ENCODE measurements at regions not wholly inside any gene's neighbourhood (a gene's known extent, or its start where the extent isn't known, plus 50 kb on each side); places are given as distances from the start of the nearest gene placed in this dataset.
"Not testable (repeated sequence)": the region's sequence is repeated elsewhere in the genome, so short reads cannot be mapped to it uniquely, and the experiment has no call there.

DNA sequence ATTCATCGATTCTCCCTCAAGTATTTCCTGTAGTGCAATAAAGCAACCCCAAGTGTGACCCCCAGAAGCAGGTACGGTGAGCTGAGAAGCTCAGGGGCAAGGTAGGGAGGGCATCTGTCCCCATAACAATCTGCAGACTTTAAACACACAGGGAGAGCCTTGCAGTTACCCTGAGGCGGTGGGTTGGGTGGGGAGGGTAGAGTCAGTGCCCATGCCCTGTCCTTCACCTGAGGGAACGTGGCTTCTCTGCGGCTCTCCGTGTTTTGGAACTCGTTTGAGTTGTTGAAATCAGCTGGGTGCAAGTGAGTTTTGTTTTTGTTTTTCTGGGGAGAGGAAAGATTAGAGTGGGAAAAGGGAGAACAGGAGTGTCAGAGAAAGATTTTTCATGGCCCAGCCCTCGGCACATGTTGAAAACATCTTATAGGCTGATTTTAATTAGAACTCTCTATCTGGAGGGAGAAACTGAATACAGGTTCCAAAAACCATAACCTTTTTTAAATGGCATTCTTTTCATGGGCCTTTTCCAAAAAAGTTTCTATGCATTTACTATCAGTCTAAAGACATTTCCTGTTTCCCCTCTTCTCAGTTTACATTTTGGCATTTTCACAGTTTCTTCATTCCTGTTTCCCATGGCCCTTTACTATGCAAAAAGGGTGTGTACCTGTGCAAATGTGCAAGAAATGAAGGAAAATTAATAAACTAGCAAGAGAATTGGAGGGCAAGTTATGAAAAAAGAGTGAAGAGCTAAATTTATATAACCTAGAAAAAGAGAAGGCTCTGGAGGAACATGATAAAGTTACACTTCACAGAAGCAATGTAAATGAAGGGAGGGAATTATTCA is 266.5 kb upstream of the VLDLR start:
- DNase-seq (ENCODE audit: low spot score): no peak

DNA sequence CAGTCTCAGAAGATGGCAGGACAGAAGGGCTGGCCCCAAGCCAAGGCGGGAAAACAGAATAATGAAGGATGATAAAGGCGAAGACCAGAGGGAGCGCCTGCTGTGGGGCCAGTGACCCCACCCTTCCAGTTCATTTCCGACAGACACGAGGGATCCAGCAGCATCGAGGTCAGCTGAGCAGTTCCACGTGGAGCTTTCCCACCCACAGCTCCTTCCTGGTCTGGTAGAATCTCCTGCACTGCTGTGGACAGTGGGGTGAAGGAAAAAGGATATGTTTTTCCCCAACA is 265.9 kb upstream of the VLDLR start:
- DNase-seq (ENCODE audit: low spot score): no peak

DNA sequence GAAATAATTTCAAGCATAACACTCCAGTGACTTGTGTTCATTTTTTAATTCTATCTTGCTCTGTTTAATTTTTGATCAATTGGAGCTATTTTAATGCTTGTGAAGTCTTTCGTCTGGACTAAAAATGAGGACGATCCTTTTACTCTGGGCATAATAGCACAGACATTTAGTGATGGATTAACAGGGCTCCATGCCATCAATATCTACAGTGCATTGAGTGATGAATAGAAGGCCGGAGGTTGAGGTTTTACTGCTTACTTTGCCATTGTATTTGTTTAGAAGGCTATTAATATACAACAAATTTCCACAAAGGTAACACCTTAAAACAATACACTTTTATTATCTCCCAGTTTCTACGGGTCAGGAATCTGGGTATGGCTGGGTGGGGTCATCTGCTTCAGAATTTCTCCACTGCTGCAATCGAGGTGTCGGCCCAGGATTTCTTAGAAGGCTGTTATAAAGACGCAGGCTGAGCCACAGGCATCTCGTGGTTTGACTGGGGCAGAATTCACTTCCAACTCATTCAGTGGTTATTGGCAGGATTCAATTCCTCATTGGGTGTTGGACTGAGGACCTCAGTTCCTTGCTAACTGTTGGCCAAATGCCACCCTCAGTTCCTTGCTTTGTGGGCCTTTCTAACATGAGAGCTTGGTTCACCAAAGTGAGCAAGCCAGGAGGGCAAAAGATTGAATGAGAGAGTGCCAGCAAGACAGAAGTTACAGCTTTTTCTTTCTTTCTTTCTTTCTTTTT is 265.4 kb upstream of the VLDLR start:
- DNase-seq (ENCODE audit: low spot score): no peak

DNA sequence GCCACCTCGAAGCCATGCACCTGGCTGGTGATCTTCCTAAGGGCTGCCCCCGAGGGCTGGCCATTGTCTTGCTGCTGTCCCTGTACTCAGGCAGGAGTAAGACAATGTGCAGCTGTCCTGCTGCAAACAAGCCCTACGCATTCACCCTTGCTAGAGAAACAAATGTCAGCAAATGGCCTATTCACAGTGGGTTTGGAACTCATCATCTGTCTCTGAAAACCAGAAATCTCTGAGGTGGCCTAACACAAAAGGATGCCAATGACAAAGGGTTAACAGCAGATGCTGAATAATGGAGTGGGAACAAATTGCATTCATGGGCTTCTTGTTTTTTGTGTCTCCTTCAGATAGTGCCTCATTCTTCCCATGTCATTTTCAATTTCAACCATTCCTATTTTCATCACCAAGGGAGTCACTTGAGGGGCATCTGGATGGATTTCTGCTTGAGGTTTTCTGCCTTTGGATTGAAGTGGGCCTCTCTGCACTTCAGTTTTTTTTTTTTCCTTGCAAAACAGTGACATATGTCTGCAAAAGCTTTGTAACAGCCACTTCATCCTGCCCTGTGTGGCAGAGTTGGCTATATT is 261.6 kb upstream of the VLDLR start:
- no peak for DNase-seq (ENCODE audit: low spot score)

DNA sequence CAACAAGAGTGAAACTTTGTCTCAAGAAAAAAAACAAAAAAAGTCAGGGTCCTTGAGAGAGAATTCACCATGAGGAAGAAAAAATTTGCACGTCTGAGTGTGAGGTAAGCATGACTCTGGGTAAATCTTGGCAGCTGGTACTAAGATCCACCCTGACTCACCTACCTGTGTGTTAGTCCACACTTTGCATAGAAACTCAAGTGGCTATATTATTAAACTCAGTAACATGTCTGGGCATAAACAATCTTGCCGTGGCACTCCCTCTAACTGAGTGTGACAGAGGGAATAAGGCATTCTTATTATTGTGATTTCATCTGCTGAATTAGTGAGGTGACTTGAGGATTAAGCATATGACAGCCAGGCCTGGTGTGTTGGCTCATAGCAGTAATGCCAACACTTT is 259.4 kb upstream of the VLDLR start:
- no peak for DNase-seq (ENCODE audit: low spot score)

DNA sequence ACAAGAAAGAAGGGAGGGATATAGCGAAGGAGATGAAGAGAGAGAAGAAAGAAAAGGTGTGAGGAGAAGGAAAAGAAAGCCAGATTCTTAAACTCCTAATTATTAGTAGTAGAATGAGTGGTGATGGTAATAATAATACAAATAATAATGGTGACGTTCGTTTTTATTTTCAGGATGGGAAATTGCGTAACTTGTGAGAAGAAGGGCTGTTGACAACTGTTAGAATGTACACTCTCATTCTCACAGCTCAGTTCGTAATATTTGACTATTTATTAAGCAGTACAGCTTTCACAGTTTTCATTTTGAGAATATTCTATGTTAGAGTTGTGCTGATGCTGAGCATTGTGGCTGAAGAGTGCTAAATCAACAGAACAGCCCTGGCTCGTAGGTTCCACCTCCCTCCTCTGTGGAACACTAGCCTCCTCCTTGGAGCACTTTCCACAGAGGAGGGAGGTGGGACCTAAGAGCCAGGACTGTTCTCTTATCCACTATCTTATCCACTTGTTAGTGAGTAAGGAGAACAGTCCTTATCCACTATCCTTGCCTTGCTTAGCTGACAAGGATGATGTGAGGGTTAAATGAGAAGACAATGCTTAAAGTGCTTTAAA is 258.3 kb upstream of the VLDLR start:
- no peak for DNase-seq (ENCODE audit: low spot score)

DNA sequence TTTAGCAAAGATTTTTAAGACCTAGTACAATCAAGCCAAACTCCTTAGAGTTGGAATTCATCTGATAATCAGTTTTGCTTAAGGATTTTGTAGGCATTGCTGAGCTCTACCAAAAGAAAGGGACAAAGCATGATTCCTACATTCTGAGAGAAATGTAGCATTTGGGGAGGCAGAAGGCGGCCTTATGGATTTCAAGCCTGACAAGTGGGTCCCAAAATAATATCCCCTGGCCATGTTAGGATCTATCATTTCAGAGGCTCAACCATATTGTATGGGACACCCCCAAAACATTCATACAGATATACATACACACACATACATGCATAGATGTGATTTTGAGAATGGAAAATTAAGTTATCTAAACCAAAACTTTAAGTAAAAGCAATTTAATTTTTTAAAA is 257.8 kb upstream of the VLDLR start:
- no peak for DNase-seq (ENCODE audit: low spot score)

DNA sequence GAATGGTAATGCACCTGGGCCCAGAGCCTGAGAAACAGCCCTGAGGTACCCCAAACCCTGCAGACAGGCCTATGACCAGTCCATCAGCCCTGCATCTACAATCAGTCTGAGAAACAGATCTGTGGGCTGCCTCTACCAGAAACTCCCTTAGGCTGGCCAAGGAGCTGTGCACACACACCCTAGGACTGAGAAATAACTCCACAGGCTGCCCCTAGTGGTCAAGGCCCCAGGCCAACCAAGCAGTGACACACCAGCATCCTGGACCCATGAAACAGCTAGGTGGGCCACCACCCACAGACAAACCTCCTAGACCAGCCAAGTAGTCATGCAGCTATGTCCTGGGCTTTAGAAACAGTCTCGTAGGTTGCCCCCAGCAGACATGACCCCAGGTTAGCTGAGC is 253.6 kb upstream of the VLDLR start:
- no peak for DNase-seq (ENCODE audit: low spot score)

DNA sequence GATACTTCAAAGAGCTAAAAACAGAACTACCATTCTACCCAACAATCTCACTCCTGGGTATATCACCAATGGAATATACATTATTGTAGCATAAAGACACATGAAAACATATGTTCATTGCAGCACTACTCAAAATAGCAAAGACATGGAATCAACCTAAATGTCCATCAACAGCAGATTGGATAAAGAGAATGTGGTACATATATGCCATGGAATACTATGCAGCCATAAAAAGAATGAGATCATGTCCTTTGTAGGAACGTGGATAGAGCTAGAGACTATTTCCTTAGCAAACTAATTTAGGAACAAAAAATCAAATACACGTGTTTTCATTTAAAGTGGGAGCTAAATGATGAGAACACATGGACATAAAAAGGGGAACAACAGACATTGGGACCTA is 247.9 kb upstream of the VLDLR start:
- no peak for DNase-seq (ENCODE audit: low spot score)

DNA sequence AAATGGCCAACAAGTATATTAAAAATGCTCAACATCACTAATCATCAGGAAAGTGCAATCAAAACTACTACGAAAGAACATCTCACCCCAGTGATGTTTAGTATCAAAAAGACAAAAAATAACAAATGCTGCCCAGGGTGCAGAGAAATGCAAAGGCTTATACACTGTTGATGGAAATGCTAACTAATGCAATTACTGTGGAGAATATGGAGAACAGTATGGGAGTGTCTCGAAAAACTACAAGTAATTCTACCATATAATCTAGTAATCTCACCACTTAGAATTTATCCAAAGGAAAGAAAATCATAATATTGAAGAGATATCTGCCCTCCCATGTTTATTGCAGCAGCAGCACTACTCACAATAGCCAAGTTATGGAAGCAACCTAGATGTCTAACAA is 246.5 kb upstream of the VLDLR start:
- no peak for DNase-seq (ENCODE audit: low spot score)

DNA sequence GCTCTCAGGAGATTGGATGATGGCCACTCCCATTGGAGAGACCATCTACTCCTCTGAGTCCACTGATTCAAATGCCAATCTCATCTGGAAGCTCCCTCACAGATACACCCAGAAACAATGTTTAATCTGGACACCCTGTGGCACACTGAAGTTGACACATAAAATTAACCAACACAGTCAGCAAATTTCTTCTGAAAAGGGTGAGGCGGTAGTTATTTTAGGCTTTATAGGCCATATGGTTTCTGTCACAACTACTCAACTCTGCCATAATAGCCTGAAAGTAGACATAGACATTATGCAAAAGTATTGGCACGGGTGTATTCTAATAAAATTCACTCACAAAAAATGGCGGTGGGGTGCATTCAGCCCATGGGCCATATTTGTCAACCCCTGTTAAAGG is 244.5 kb upstream of the VLDLR start:
- DNase-seq (ENCODE audit: low spot score): no peak

DNA sequence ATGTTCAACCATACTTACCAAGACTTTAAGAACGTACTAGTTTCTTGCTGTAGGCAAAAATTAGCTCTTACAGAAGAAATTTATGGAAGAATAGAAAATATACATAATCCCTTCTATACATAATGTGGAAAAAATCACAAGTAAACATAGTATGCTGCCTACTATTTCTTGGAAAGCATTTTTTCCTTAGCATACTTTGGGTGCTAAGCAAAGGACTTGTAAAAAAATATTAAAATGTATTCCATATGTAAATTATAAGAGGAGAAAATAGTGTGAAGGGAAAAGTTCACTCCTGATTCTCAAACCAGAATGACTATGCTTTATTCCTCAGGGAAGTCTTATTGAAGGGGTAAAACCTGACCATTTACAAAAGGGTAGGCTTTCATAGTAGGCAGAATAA is 243.8 kb upstream of the VLDLR start:
- no peak for DNase-seq (ENCODE audit: low spot score)

DNA sequence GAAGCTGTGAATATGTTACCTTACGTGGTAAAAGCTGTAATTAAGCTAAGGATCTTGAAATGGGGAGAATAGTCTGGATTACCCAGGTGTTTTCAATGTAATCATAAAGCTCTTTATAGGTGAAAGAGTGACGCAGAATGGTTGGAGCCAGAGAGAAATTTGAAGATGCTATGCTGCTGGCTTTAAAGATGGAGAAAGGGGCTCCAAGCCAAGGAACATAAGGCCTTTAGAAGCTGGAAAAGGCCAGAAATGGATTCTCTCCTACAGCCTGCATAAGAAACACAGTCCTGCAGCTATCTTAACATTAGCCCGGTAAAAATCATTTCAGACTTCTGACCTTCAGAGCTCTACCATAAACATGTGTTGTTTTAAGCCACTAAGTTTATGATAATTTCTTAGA is 243.3 kb upstream of the VLDLR start:
- DNase-seq (ENCODE audit: low spot score): no peak

DNA sequence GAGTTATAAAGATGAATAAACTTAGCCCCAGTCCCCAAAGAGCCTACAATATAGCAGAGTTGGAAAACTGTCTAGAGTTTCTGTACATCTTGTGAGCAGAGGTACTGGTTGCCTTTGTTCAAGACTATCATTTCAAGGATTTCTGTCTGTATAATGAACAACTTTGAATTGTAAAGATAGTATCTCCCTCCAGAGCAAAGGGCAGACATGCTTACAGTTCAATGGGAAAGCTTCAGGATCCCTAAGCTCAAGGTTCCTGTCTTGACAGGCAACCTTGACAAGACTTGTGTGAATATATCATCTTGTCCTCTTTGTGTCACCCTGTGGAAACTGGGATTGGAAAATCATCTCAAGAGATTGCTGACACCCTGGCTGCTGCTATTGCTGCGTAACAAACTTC is 242.8 kb upstream of the VLDLR start:
- DNase-seq (ENCODE audit: low spot score): no peak

DNA sequence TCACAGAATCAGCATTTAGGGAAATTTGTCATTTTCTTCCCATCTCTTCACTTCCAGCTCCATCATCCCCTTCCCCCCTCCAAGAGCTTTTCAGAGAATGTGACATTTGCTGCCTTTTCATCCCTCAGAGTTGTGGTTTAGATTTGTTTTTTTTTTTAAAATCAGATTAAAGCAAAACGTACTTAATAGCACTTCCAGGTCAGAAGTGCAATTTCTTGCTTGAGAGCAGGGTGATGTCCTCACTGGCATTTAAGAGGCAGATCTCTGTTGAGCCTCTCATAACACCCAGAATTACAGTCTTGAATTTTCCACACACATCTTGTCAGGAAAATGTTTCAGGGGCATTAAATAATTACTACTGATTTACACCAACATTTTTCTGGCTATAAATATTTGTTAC is 236.8 kb upstream of the VLDLR start:
- DNase-seq (ENCODE audit: low spot score): no peak

DNA sequence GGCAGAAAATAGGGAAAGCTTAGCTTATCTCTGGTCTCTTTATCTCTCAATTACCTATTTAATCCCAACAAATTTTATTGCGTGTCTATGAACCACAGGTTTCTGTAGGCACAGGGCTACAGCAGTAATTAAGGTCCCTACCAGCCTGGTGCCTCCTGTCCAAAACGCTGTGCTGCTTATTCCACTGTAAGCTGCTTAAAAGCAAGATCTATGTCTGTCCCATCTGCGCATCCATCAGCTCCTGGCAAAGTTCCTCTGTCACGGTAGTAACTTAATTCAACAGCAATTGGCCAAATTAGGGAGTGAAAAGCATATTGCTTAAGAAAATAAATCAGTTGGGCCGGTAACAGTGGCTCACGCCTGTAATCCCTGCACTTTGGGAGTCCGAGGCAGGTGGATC is 235.8 kb upstream of the VLDLR start:
- DNase-seq (ENCODE audit: low spot score): no peak

DNA sequence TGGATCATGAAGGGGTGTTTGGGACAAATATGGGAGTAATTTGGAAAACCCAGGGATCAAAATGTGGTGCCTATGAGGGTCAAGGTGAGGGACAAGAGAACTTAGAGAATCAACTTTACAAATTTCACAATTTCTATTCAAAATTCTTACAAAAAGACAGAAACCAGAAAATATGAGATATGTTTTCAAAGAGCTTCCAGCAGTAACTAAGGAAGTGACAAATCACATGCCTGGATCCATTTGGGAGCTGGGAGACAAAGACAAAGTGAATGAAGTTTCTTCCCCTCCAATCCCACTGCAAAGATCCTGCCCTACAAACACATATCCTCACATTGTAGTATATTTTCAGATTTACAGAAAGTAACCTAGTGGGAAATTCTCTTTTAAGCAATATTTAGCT is 235.0 kb upstream of the VLDLR start:
- no peak for DNase-seq (ENCODE audit: low spot score)

DNA sequence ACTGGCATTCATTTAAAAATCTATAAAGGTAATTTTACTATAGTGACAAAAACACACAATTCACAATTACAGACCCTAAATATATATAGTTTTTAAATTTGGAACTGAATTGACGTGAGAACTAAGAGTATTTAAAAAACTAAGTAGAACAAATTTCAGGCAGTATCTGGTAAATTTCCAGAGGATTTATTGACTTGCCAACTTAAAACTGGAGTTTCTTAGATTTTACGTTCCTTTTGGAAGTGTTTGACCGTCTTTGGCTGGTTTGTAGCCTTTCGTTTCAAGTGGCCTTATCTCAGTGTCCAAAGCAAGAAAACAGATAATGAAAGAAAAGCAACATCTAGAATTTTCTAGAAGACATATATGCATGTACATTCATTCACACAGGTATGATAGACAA is 234.4 kb upstream of the VLDLR start:
- no peak for DNase-seq (ENCODE audit: low spot score)

DNA sequence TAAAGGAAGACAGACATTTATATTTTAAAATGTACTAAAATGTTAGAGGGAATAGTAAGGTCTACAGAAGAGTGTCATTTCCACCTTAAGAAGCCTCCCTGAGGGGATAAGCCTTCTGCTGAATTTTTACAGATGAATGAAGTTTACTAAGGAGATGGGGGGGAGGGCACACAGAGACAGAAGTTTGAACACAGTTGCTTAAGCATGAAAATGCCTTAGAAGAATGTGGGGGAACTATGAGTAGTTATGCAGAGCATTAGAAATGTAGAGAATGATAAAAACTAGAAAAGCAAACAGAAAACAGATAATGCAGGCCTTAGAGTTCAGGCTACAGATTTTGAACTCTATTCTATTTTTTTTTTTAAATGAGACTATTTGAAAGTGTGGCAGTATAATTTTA is 232.2 kb upstream of the VLDLR start:
- DNase-seq (ENCODE audit: low spot score): no peak

DNA sequence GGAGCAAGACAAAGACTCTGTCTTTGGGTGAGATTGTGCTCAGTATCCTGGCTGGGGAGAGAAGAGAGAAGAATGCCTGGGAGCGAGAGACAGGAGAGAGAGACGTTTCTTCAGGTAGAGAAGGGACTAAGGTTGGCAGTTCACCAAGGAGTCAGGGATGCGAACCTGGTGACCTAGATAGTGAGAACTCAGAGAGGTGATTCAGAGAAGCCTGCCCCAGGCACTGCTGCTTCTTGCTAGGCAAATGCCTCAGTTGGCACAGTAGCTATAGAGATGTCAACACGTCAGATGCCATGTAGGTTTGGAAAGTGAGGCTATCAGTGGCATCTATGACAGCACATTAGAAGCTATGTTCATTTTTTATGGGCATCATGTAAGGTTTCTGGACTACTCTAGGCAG is 231.6 kb upstream of the VLDLR start:
- DNase-seq (ENCODE audit: low spot score): no peak

DNA sequence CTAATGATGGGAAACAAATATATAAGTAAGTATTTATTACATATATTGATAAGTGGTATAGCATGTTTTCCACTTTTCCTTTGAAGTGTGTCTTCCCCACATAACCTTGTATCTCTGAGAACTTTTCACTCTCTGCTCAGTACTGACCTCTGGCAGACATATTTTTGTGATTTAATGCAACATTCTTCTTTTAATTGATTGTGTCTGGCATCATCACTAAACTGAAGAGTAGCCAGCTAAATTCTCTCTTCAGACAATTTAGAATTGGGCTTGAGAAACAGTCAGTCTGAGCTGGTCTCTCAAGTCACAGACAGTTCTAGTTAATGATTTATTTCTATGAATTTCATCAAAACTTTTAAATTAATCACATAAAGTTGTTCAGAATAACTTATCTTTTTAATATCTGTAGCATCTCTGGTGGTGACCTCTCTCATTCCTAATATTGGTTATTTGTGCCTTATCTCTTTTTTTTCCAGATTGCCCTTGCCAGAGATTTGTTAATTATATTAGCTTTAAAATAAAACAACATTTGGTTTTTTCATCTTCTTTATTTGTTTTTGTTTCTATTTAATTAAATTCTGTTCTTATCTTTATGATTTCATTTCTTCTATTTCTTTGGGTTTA is 230.0 kb upstream of the VLDLR start:
- DNase-seq (ENCODE audit: low spot score): not testable (repeated sequence)

DNA sequence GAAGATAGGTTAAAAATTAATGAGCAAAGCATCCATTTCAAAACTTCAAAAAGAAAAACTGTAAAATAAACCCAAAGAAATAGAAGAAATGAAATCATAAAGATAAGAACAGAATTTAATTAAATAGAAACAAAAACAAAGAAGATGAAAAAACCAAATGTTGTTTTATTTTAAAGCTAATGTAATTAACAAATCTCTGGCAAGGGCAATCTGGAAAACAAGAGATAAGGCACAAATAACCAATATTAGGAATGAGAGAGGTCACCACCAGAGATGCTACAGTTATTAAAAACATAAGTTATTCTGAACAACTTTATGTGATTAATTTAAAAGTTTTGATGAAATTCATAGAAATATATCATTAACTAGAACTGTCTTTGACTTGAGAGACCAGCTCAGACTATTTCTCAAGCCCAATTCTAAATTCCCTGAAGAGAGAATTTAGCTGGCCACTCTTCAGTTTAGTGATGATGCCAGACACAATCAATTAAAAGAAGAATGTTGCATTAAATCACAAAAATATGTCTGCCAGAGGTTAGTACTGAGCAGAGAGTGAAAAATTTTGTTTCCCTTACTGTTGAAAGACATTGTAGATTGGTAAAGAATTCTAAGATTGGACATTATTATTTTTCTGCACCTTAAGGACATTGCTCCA is 227.4 kb upstream of the VLDLR start:
- DNase-seq (ENCODE audit: low spot score): not testable (repeated sequence)

All from CD4-positive, alpha-beta T cell treated with Interleukin-15 for 4 hours (primary cell).